ENCODE measurements at regions not wholly inside any gene's neighbourhood (a gene's known extent, or its start where the extent isn't known, plus 50 kb on each side); places are given as distances from the start of the nearest gene placed in this dataset.

- ATAC-seq (no peak), DNase-seq (no peak)
- peaks cover 0 to 22% of the 10 kb centered on the region in 2 donors for H3K9me3 ChIP-seq
- H3K4me3 ChIP-seq: no peak overlapping the region
- no peak overlapping the region for H3K27ac ChIP-seq
- H3K4me1 ChIP-seq: no peaks in the 10 kb centered on the region
- no peak for TF ChIP-seq CTCF (IDR thresholded peaks at IDR 0.05)
- H3K27me3 ChIP-seq: no peaks in the 10 kb centered on the region
- intact Hi-C loops (cut with DNase I): no loop called here
- H3K36me3 ChIP-seq: no peaks in the 10 kb centered on the region
Measured at GRCh38 chr7:156223935-156224832, 411.9 kb upstream of the SHH start.

- intact Hi-C loops (cut with DNase I): no loop called here
Measured at GRCh38 chr7:156222611-156223010, 410.3 kb upstream of the SHH start.

GRCh38 chr7:156222151-156222550, 409.9 kb upstream of the SHH start:
- no peak overlapping the region for H3K27ac ChIP-seq
- no peak for TF ChIP-seq CTCF (IDR thresholded peaks at IDR 0.05)
- no peaks in the 10 kb centered on the region for H3K27me3 ChIP-seq
- no peaks in the 10 kb centered on the region for H3K4me1 ChIP-seq
- no peak overlapping the region for H3K4me3 ChIP-seq
- DNase-seq (no peak), ATAC-seq (no peak)
- intact Hi-C loops (cut with DNase I): no loop called here
- peaks cover 0 to 15% of the 10 kb centered on the region in 2 donors for H3K9me3 ChIP-seq
- H3K36me3 ChIP-seq: no peaks in the 10 kb centered on the region

More at GRCh38 chr7:156222611-156223010, 410.3 kb upstream of the SHH start:
- Histone ChIP-seq H3K27ac (no peak overlapping the region), H3K36me3 (no peaks in the 10 kb centered on the region), H3K27me3 (no peaks in the 10 kb centered on the region), H3K4me3 (no peak overlapping the region), H3K4me1 (no peaks in the 10 kb centered on the region), H3K9me3 (peaks cover 0 to 15% of the 10 kb centered on the region in 2 donors)
- ATAC-seq: no peak
- no peak for TF ChIP-seq CTCF (IDR thresholded peaks at IDR 0.05)
- no peak for DNase-seq

GRCh38 chr7:156220701-156221100, 408.4 kb upstream of the SHH start:
- no peak overlapping the region for H3K4me3 ChIP-seq
- no peaks in the 10 kb centered on the region for H3K36me3 ChIP-seq
- no peak overlapping the region for H3K27ac ChIP-seq
- ATAC-seq (no peak), DNase-seq (no peak)
- H3K9me3 ChIP-seq: peaks cover 0 to 14% of the 10 kb centered on the region in 2 donors
- intact Hi-C loops (cut with DNase I): no loop called here
- TF ChIP-seq CTCF (IDR thresholded peaks at IDR 0.05): no peak
- no peaks in the 10 kb centered on the region for H3K4me1 ChIP-seq
- H3K27me3 ChIP-seq: no peaks in the 10 kb centered on the region

- Histone ChIP-seq H3K4me3 (no peak overlapping the region), H3K4me1 (no peaks in the 10 kb centered on the region), H3K9me3 (peaks cover 0 to 9% of the 10 kb centered on the region in 2 donors), H3K27ac (no peak overlapping the region), H3K27me3 (no peaks in the 10 kb centered on the region), H3K36me3 (no peaks in the 10 kb centered on the region)
- intact Hi-C loops (cut with DNase I): no loop called here
- DNase-seq (no peak), ATAC-seq (no peak)
- TF ChIP-seq CTCF (IDR thresholded peaks at IDR 0.05): no peak
Measured at GRCh38 chr7:156220078-156220605, 407.9 kb upstream of the SHH start.

All from left lung (tissue), 4 donors.